ENCODE measurements at regions not wholly inside any gene's neighbourhood (a gene's known extent, or its start where the extent isn't known, plus 50 kb on each side); places are given as distances from the start of the nearest gene placed in this dataset.

DNA sequence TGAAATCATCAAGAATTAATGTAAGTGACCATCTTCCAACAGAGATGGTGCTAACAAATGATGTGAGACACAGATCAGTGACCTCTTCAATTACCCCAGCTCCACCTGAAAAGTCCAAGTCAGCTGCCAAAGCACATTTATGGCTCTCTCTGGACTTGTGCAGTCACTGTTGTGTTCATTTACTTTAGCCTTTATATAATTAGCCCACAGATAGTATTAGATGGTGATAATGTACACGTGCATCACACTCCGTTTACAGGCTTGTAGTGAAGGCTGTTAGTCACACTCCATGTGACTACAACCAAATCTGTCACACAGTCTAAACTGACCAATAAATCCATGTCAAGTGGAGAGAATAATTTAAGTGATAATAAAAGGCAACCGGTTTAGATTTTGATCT, 331.5 kb upstream of the IL12A start (continued):
- TF ChIP-seq, protein P1, sequence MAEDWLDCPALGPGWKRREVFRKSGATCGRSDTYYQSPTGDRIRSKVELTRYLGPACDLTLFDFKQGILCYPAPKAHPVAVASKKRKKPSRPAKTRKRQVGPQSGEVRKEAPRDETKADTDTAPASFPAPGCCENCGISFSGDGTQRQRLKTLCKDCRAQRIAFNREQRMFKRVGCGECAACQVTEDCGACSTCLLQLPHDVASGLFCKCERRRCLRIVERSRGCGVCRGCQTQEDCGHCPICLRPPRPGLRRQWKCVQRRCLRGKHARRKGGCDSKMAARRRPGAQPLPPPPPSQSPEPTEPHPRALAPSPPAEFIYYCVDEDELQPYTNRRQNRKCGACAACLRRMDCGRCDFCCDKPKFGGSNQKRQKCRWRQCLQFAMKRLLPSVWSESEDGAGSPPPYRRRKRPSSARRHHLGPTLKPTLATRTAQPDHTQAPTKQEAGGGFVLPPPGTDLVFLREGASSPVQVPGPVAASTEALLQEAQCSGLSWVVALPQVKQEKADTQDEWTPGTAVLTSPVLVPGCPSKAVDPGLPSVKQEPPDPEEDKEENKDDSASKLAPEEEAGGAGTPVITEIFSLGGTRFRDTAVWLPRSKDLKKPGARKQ (CRISPR knock-in tag; IDR thresholded peaks at IDR 0.05), result no peak
- TF ChIP-seq HNRNPUL1 (IDR thresholded peaks at IDR 0.05; ENCODE audit: low read length) (no peak), NCOR1 (IDR thresholded peaks at IDR 0.05) (no peak), HIVEP1 (CRISPR knock-in tag; IDR thresholded peaks at IDR 0.05) (no peak)
- TF ChIP-seq, protein P2, sequence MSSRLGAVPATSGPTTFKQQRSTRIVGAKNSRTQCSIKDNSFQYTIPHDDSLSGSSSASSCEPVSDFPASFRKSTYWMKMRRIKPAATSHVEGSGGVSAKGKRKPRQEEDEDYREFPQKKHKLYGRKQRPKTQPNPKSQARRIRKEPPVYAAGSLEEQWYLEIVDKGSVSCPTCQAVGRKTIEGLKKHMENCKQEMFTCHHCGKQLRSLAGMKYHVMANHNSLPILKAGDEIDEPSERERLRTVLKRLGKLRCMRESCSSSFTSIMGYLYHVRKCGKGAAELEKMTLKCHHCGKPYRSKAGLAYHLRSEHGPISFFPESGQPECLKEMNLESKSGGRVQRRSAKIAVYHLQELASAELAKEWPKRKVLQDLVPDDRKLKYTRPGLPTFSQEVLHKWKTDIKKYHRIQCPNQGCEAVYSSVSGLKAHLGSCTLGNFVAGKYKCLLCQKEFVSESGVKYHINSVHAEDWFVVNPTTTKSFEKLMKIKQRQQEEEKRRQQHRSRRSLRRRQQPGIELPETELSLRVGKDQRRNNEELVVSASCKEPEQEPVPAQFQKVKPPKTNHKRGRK (tag; IDR thresholded peaks at IDR 0.05), result no peak

DNA sequence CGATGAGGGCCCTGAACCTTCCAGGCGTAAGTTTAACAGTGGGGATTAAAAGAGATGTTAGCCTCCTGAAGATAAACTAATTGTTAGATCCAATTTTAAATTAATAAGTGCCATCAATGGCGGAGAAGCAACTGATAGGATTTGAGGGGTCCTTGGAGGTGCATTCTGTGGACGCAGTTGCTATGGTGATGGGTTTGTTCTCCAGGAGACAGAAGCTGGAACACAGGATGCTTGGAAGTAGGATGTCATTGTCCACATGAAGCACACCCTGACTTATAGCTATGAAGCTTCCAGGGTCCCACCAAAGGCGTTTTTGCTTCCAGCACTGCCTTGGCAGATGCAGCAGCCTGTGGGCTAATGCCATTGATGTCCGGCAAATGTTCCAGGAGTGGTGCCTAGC, 331.0 kb upstream of the IL12A start:
- FAIRE-seq (no peak), ATAC-seq (no peak), DNase-seq (ENCODE audit: extremely low read depth in 1 of 4, low spot score in 3 of 4) (no peak)
- intact Hi-C loops (cut with micrococcal nuclease), result no loop called here
- no peaks in the 10 kb centered on the region for H3K27me3 ChIP-seq (ENCODE audit: control insufficient read depth in 2 of 2, insufficient read depth in 2 of 2, low read length in 2 of 2)
- H3K27ac ChIP-seq (ENCODE audit: extremely low read depth, low read depth, low read length), result no peak overlapping the region
- H2AFZ ChIP-seq (ENCODE audit: low read depth, low read length), result no peak overlapping the region
- in situ Hi-C loops (cut with MboI), result no loop called here
- H3K9me3 ChIP-seq (replicated peaks; ENCODE audit: control insufficient read depth, insufficient read depth, low read depth, low read length), result no peaks in the 10 kb centered on the region
- H4K20me1 ChIP-seq (replicated peaks; ENCODE audit: control insufficient read depth, insufficient read depth, low read length), result no peaks in the 10 kb centered on the region
- no peaks in the 10 kb centered on the region for H3K9me1 ChIP-seq (ENCODE audit: control insufficient read depth, insufficient read depth, low read length)
- no peak overlapping the region for H3K9ac ChIP-seq (ENCODE audit: insufficient read depth in 1 of 2, low read depth in 2 of 2, low read length in 2 of 2)
- H3K4me1 ChIP-seq (replicated peaks in 1 of 2; ENCODE audit: control insufficient read depth in 2 of 2, insufficient read depth in 2 of 2, low read length in 2 of 2), result no peaks in the 10 kb centered on the region
- H3K4me3 ChIP-seq, result no peak overlapping the region
- no peak overlapping the region for H3K4me2 ChIP-seq (ENCODE audit: insufficient read depth, low read length)
- 0% methylated on average over 6 of the region's 6 CpGs for WGBS (ENCODE audit: insufficient coverage, low coverage, missing lambda C conversion rate)
- BruUV-seq (replicated peaks), result no TSS peak
- POLR2A ChIA-PET, result no interaction called here
- H3K36me3 ChIP-seq (ENCODE audit: control insufficient read depth, insufficient read depth, low read length), result no peaks in the 10 kb centered on the region
- CTCF ChIA-PET (ENCODE audit: low intra/inter-chr PET ratio), result no interaction called here
- no peaks in the 10 kb centered on the region for H3K79me2 ChIP-seq (ENCODE audit: control insufficient read depth, insufficient read depth, low read length)
- TF ChIP-seq CHCHD3 (CRISPR knock-in tag; IDR thresholded peaks at IDR 0.05) (no peak), ZNF217 (CRISPR knock-in tag; IDR thresholded peaks at IDR 0.05) (no peak), NR2C2 (CRISPR knock-in tag; IDR thresholded peaks at IDR 0.05) (no peak), NR2C2 (tag; IDR thresholded peaks at IDR 0.05) (no peak), CXXC5 (CRISPR knock-in tag; IDR thresholded peaks at IDR 0.05) (no peak), ZBTB7A (IDR thresholded peaks at IDR 0.05; ENCODE audit: borderline replicate concordance, control insufficient read depth, low read depth, low read length) (no peak), ZNF717 (CRISPR knock-in tag; IDR thresholded peaks at IDR 0.05) (no peak), FIP1L1 (IDR thresholded peaks at IDR 0.05; ENCODE audit: low read depth, low read length, poor library complexity, severe bottlenecking) (no peak), CBFB (CRISPR knock-in tag; IDR thresholded peaks at IDR 0.05) (no peak), LEF1 (IDR thresholded peaks at IDR 0.05) (no peak), RBM39 (optimal IDR thresholded peaks at IDR 0.05; ENCODE audit: low read depth, low read length) (no peak), ZNF408 (CRISPR knock-in tag; IDR thresholded peaks at IDR 0.05; ENCODE audit: low read depth) (no peak), GABPB1 (CRISPR knock-in tag; IDR thresholded peaks at IDR 0.05) (no peak), KDM2B (CRISPR knock-in tag; IDR thresholded peaks at IDR 0.05) (no peak), ZNF551 (CRISPR knock-in tag; IDR thresholded peaks at IDR 0.05) (no peak)
- TF ChIP-seq, protein P3, sequence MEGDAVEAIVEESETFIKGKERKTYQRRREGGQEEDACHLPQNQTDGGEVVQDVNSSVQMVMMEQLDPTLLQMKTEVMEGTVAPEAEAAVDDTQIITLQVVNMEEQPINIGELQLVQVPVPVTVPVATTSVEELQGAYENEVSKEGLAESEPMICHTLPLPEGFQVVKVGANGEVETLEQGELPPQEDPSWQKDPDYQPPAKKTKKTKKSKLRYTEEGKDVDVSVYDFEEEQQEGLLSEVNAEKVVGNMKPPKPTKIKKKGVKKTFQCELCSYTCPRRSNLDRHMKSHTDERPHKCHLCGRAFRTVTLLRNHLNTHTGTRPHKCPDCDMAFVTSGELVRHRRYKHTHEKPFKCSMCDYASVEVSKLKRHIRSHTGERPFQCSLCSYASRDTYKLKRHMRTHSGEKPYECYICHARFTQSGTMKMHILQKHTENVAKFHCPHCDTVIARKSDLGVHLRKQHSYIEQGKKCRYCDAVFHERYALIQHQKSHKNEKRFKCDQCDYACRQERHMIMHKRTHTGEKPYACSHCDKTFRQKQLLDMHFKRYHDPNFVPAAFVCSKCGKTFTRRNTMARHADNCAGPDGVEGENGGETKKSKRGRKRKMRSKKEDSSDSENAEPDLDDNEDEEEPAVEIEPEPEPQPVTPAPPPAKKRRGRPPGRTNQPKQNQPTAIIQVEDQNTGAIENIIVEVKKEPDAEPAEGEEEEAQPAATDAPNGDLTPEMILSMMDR (IDR thresholded peaks at IDR 0.05 in 2 of 3, conservative IDR thresholded peaks at IDR 0.05 in 1 of 3; ENCODE audit: insufficient read depth in 2 of 3, low read depth in 1 of 3, low read length in 3 of 3), result no peak
